Nephron progenitor cell (in vitro differentiated cells): ENCODE measurements at regions not wholly inside any gene's neighbourhood (a gene's known extent, or its start where the extent isn't known, plus 50 kb on each side); places are given as distances from the start of the nearest gene placed in this dataset.

ENCODE experiments used
- DNase-seq: peaks from one replicate; pipeline ENCODE4 v3.0.0; 2021
- H3K27ac Mint-ChIP-seq: 2 replicates; pipeline ENCODE4 v1.8.0; 2021; ENCODE audit warnings: mild to moderate bottlenecking, moderate library complexity, mixed read lengths
- H3K27me3 Mint-ChIP-seq: 2 replicates; pipeline ENCODE4 v1.8.0; 2021; ENCODE audit warnings: mild to moderate bottlenecking, low read depth, mixed read lengths; ENCODE audit not compliant: poor library complexity
- H3K36me3 Mint-ChIP-seq: 2 replicates; pipeline ENCODE4 v1.8.0; 2021; ENCODE audit warnings: low read depth, mixed read lengths
- H3K4me1 Mint-ChIP-seq: 2 replicates; pipeline ENCODE4 v1.8.0; 2021; ENCODE audit warnings: mixed read lengths
- H3K4me3 Mint-ChIP-seq: 2 replicates; pipeline ENCODE4 v1.8.0; 2021; ENCODE audit warnings: mild to moderate bottlenecking, moderate library complexity, mixed read lengths
- H3K9me3 Mint-ChIP-seq: 2 replicates; pipeline ENCODE4 v1.8.0; 2021; ENCODE audit warnings: mild to moderate bottlenecking, moderate library complexity, mixed read lengths
- CTCF ChIP-seq: fragments of 200-600 bp; sonication (generic); IDR thresholded peaks from 2 replicates; pipeline ENCODE4 v1.5.0; 2021; ENCODE audit warnings: antibody characterized with exemption

- no peaks in the 10 kb centered on the region for H3K36me3 Mint-ChIP-seq
- H3K4me3 Mint-ChIP-seq, result no peak overlapping the region
- H3K27ac Mint-ChIP-seq, result no peak overlapping the region
- H3K4me1 Mint-ChIP-seq, result no peaks in the 10 kb centered on the region
- H3K27me3 Mint-ChIP-seq, result peaks cover 9% of the 10 kb centered on the region
- no peak for TF ChIP-seq CTCF
- no peak for DNase-seq
- peaks cover 19% of the 10 kb centered on the region for H3K9me3 Mint-ChIP-seq
These were observed 433.0 kb upstream of the RUNX1 start for GRCh38 chr21:35482096-35482495.

GRCh38 chr21:35481005-35481404, 431.9 kb upstream of the RUNX1 start:
- peaks cover 9% of the 10 kb centered on the region for H3K27me3 Mint-ChIP-seq
- H3K27ac Mint-ChIP-seq, result no peak overlapping the region
- no peak for DNase-seq
- H3K4me1 Mint-ChIP-seq, result peaks cover 5% of the 10 kb centered on the region
- TF ChIP-seq CTCF, result no peak
- peaks cover 19% of the 10 kb centered on the region for H3K9me3 Mint-ChIP-seq
- no peak overlapping the region for H3K4me3 Mint-ChIP-seq
- H3K36me3 Mint-ChIP-seq, result no peaks in the 10 kb centered on the region

GRCh38 chr21:35479529-35479928, 430.4 kb upstream of the RUNX1 start:
- H3K9me3 Mint-ChIP-seq, result peaks cover 19% of the 10 kb centered on the region
- no peak overlapping the region for H3K27ac Mint-ChIP-seq
- H3K27me3 Mint-ChIP-seq, result peaks cover 9% of the 10 kb centered on the region
- TF ChIP-seq CTCF, result no peak
- peaks cover 5% of the 10 kb centered on the region for H3K4me1 Mint-ChIP-seq
- DNase-seq, result no peak
- no peaks in the 10 kb centered on the region for H3K36me3 Mint-ChIP-seq
- H3K4me3 Mint-ChIP-seq, result no peak overlapping the region

GRCh38 chr21:35479065-35479448, 430.0 kb upstream of the RUNX1 start:
- peaks cover 19% of the 10 kb centered on the region for H3K9me3 Mint-ChIP-seq
- H3K4me3 Mint-ChIP-seq, result no peak overlapping the region
- peaks cover 9% of the 10 kb centered on the region for H3K27me3 Mint-ChIP-seq

GRCh38 chr21:35478161-35479064, 429.3 kb upstream of the RUNX1 start:
- Mint-ChIP-seq H3K36me3 (no peaks in the 10 kb centered on the region), H3K9me3 (peaks cover 19% of the 10 kb centered on the region), H3K4me3 (no peak overlapping the region), H3K4me1 (peaks cover 5% of the 10 kb centered on the region), H3K27ac (no peak overlapping the region), H3K27me3 (peaks cover 9% of the 10 kb centered on the region)
- TF ChIP-seq CTCF, result no peak
- no peak for DNase-seq

More at GRCh38 chr21:35479065-35479448, 430.0 kb upstream of the RUNX1 start:
- H3K4me1 Mint-ChIP-seq, result peaks cover 5% of the 10 kb centered on the region
- no peaks in the 10 kb centered on the region for H3K36me3 Mint-ChIP-seq
- H3K27ac Mint-ChIP-seq, result no peak overlapping the region
- DNase-seq, result no peak
- TF ChIP-seq CTCF, result no peak

- Mint-ChIP-seq H3K36me3 (no peaks in the 10 kb centered on the region), H3K4me1 (peaks cover 5% of the 10 kb centered on the region), H3K4me3 (no peak overlapping the region), H3K27me3 (peaks cover 8% of the 10 kb centered on the region), H3K9me3 (peaks cover 19% of the 10 kb centered on the region), H3K27ac (no peak overlapping the region)
- DNase-seq, result no peak
- no peak for TF ChIP-seq CTCF
These were observed 428.5 kb upstream of the RUNX1 start for GRCh38 chr21:35477622-35478021.
